ES-I3 (cell line): ENCODE measurements at regions not wholly inside any gene's neighbourhood (a gene's known extent, or its start where the extent isn't known, plus 50 kb on each side); places are given as distances from the start of the nearest gene placed in this dataset.

Experiments used
- H3K36me3 ChIP-seq: 2 replicates; pipeline ENCODE4 v1.6.1; 2013; ENCODE audit warnings: mild to moderate bottlenecking, low read length, control low read depth, moderate library complexity; ENCODE audit not compliant: insufficient read depth
- H3K4me1 ChIP-seq: 2 replicates; pipeline ENCODE4 v1.6.1; 2013; ENCODE audit warnings: mild to moderate bottlenecking, control low read depth, low read length; ENCODE audit not compliant: insufficient read depth
- H3K9ac ChIP-seq: 2 replicates; pipeline ENCODE4 v1.6.1; 2013; ENCODE audit warnings: low read depth, mild to moderate bottlenecking, low read length, moderate library complexity
- H3K9me3 ChIP-seq: 2 replicates; pipeline ENCODE4 v1.6.1; 2013; ENCODE audit warnings: mild to moderate bottlenecking, low read length, moderate library complexity; ENCODE audit not compliant: control insufficient read depth, insufficient read depth

DNA sequence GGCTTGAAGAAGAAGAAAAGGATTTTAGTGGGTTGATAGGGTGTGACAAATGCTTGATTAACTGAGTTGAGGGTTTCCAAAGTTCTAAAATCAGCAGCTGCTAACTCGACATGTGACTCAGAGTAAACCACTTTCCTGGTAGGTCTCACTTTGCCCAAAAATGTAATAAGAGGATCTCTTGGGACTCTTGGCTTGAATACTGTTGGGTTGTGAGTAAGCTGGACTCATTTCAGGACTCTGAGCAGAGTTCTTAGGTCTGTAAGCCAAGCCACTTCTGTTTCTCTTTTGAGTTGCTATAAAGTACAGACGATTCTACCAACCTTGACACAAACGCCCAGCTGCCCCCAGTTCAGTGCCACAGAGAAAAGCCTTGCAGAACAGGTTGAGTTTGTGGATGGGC is 241.1 kb downstream of the ZNF621 start:
- H3K9ac ChIP-seq: no peak overlapping the region
- no peaks in the 10 kb centered on the region for H3K4me1 ChIP-seq
- H3K9me3 ChIP-seq: no peaks in the 10 kb centered on the region; the same call in 1 of the 2 replicates
- no peaks in the 10 kb centered on the region for H3K36me3 ChIP-seq

DNA sequence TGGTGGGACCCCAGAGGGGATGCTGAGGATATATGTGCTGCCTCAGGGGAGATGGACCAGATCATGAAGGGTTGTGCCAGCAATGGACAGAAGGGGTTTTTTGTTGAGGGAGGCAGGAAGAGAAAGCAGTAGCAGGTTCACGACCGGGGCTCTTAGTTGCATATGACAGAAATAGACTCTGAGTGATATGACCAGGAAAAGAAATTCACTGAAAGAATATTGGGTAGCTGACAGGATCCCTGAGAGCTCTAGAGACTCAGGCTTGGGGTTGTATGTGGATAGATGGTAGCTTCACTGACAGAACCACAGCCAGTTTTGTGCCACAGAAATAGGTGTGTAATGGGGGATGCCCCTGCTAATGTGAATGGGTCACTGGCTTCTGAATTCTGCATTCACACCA is 241.6 kb downstream of the ZNF621 start:
- Histone ChIP-seq H3K9me3 (no peaks in the 10 kb centered on the region; the same call in 1 of the 2 replicates), H3K4me1 (no peaks in the 10 kb centered on the region), H3K9ac (no peak overlapping the region), H3K36me3 (no peaks in the 10 kb centered on the region)

DNA sequence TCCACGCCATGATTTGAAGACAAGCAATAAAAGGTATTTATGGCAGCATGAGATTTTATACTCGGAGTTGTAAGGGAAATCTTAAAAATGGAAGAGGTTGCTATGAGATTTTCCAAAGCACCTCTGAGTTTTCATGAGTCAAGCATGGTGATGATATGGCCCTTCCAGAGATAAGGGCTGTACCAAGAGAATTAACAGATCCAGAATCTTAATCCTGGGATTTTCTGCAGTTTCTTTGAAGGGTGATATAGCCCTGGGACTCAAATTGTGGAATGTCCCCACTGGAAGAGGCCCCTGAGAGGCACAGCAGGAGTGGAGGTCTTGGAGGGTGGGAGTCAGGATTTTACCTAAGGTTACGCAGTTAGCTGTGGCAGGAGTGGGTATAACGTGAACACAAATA is 243.3 kb downstream of the ZNF621 start:
- no peak overlapping the region for H3K9ac ChIP-seq
- H3K4me1 ChIP-seq: no peaks in the 10 kb centered on the region
- H3K9me3 ChIP-seq: no peaks in the 10 kb centered on the region; the same call in 1 of the 2 replicates
- H3K36me3 ChIP-seq: no peaks in the 10 kb centered on the region

DNA sequence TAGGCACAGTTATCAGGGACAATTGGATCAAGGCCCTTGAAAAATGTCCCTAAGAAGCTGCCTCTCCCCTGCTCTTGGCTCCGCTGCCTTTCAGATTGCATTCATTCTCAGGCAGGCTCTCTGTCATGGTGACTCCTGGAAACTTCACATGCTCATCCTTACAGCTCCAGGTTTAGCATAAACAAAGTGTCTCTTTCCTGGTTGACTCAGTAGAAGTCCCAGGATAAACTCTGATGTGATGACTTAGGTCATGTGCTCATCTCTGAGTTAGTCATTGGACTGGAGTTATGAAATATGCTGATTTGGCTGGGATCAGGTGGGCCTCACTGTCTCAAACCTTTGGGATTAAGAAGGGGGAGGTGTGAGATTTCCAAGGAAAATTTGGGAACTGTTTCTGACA is 243.8 kb downstream of the ZNF621 start:
- Histone ChIP-seq H3K9me3 (no peaks in the 10 kb centered on the region; the same call in 1 of the 2 replicates), H3K9ac (no peak overlapping the region), H3K4me1 (no peaks in the 10 kb centered on the region), H3K36me3 (no peaks in the 10 kb centered on the region)

DNA sequence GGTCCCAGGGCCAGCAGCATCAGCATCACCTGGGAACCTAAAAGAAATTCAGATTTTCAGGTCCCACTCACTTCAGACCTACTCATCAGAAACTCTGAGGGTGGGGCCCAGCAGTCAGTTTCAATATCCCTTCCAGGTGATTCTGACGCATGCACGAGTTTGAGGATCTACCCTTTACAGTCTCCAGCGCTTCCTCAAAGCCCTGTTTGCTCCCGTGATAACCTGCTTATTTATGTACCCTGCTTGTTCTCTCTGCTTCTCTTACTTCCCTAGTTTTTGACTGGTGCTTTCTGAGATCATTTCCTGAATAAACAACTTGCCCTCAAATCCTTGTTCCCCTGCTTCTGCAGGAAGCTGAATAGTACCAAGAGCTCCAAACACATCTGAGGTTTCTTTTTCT is 245.3 kb downstream of the ZNF621 start:
- no peaks in the 10 kb centered on the region for H3K4me1 ChIP-seq
- no peaks in the 10 kb centered on the region for H3K36me3 ChIP-seq
- no peaks in the 10 kb centered on the region; the same call in 1 of the 2 replicates for H3K9me3 ChIP-seq
- no peak overlapping the region for H3K9ac ChIP-seq

DNA sequence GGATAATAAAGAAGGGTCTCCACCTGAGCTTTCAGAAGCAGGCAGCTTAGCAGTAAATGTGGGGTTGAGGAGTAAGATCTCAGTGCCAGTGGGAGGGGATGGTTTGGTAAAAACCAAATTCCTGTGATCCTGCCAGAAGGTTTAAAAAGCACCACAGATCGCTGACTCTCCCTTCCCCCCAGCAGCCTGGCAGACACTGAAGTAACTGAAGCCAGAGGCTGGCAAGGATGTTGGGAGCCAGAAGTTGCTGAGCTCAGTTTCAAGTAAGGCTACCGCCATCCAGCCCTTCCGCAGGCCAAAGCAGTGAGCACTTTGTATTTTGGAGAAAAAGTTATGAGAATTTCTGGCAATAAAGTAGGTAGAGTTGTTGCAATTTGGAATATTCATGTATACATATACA is 246.4 kb downstream of the ZNF621 start:
- Histone ChIP-seq H3K4me1 (no peaks in the 10 kb centered on the region), H3K9ac (no peak overlapping the region), H3K9me3 (no peaks in the 10 kb centered on the region), H3K36me3 (no peaks in the 10 kb centered on the region)

DNA sequence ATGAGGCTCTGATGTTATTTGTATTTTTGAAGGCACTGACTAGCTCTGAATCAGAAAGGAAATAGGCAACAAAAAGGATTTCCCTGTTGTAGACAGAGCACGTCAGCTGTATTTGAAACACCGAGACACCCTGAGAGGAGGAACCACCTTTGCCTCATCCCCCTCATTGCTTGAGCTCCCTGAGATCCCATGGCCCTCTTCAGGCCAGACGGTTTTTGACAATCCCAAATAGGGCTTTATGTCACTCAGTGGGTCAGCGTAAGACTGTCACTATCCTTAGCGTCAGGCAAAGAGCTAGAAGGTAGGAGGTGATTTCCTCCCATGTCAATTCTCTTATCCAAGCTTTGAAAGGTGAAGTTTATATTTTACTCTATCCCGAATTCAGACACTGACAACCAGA is 254.3 kb downstream of the ZNF621 start:
- Histone ChIP-seq H3K9ac (no peak overlapping the region), H3K9me3 (no peaks in the 10 kb centered on the region), H3K36me3 (no peaks in the 10 kb centered on the region), H3K4me1 (no peaks in the 10 kb centered on the region; the same call in 1 of the 2 replicates)

DNA sequence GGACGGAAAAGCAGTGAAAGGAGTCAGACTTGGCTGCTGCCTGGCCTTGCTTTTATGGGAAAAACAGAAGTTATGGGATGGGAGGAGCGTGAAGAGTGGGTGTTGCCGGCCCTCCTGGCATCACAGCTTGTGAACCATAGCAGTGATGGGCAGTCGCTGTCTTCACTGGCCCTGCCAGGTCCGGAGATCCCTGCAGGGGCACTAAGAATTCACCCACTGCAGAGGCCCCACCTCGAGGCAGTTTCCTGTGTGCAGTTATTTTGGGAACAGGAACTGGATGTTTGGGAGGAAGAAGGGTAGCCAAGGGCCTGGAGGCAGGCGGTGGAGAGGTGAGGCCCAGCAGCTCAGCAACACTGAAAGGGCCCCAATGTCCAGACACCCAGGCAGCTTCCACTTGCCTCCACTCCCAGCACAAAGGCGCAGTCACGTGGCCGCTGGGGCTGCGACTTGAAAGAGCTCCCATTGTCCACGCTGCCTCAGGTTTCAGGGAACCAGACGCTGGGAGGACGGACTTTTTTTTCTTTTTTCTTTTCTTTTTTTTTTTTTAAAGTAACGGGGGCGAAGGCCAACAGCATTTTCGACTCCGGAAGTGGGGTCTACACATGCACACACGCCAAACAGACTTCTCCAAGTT is 255.6 kb downstream of the ZNF621 start:
- H3K36me3 ChIP-seq: no peaks in the 10 kb centered on the region
- H3K4me1 ChIP-seq: no peaks in the 10 kb centered on the region; the same call in 1 of the 2 replicates
- no peak overlapping the region for H3K9ac ChIP-seq
- no peaks in the 10 kb centered on the region for H3K9me3 ChIP-seq

DNA sequence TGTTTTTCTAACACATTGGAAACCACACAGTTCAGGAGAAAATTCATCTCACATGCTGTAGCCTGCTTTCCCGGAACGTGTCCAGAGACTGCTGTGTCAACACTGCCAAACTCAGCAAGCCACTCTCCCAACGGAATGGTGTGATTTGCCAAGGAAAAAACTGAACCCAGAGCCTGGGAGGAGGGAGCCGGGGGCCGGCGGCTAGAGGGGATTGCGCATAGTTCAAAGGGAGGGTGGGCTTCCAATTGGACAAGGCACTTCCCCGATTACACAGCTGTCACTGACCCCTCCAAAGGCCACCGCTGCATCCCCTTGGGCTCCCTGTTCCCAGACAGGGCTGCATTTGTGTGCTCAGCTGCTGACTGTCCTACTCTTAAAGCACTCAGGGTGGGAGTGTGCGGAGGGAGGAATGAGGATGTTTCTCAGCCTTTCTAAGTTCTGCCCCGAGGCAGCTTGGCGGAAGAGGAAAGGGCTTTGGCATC is 256.2 kb downstream of the ZNF621 start:
- H3K36me3 ChIP-seq: no peaks in the 10 kb centered on the region
- no peak overlapping the region for H3K9ac ChIP-seq
- no peaks in the 10 kb centered on the region for H3K9me3 ChIP-seq
- H3K4me1 ChIP-seq: no peaks in the 10 kb centered on the region; the same call in 1 of the 2 replicates

DNA sequence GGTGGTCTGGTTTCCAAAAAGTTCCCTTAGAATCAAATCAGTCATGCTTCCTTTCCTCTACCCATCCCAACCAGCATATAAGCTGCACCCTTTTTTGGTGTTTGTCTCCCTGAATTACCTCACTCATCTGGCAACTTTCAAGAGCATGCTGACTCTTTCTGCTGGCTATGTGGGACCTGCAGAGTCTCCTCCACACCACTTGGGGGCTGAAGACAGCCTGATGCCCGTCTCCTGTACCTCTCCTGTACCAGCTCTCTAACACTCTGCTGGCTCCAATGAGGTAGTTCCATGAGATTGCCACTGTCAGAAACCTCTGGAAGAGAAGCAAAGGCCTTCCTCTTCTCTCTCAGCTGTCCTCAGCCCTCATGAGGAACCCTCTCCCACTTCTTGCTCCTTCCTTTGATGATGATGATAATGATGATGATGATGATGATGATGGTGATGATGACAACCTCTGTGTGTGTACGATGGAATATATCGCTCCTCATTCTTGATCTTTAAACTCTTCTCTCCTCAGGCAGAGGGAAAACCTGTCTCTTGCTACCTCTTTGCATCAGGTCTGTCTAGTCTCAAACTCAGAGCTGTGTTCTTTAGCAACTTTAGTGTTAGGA is 257.5 kb downstream of the ZNF621 start:
- Histone ChIP-seq H3K9ac (no peak overlapping the region), H3K36me3 (no peaks in the 10 kb centered on the region), H3K4me1 (no peaks in the 10 kb centered on the region; the same call in 1 of the 2 replicates), H3K9me3 (no peaks in the 10 kb centered on the region)

DNA sequence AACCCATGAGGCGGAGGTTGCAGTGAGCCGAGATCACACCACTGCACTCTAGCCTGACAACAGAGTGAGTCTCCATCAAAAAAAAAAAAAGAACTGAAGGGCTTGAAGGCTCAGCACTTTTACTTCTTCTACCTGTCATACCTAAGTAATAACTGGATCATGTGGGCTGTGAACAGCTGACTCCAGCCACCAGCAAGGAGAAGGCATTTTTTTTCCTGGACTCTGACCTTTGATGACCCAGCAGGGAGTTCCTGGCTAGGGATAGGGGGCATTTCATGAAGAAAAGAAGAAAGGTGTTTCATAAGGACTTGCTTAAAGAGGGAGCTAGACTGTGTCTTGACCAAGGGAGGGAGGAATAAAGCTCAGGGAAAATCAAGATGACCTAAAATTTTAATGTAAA is 266.0 kb downstream of the ZNF621 start:
- Histone ChIP-seq H3K4me1 (no peaks in the 10 kb centered on the region), H3K9me3 (no peaks in the 10 kb centered on the region), H3K36me3 (no peaks in the 10 kb centered on the region), H3K9ac (no peak overlapping the region)

DNA sequence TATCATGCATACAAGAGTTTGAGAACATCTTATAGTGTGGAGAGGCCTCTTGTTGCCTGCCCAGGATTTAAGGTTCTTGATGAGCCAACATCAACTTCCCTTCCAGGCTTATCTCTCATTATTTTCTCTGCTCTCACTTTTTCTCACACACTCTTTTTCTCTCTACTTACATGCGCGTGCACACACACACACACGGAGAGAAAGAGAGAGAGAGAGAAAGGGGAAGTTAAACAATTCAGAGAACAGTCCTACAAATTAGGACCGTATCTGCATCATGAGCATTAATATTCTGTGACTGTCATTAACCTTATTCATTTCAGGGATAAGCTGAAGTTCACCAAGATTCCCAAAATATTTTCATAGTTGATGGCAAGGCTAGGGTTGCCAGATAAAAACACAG is 269.0 kb downstream of the ZNF621 start:
- no peaks in the 10 kb centered on the region for H3K9me3 ChIP-seq
- no peaks in the 10 kb centered on the region for H3K36me3 ChIP-seq

DNA sequence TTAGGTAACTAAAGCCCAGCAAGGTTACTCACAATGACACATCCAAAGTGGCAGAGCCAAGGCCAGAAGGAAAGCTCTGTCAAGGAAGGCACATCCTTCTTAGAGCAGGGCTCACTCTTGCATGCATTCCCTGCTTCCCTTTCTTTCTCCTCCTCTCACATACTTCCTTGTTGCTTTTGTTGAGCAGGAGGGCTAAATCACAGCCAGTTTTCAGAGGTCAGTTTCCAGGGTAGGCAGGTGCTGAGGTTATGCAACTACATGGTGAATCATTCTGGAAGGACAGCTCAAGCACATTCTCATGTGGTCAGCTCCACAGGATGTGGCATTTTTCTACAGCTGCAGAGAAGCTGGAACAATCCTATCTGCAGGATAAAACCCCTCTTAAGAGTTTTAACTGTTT is 275.6 kb downstream of the ZNF621 start:
- Histone ChIP-seq H3K4me1 (peaks cover 13% of the 10 kb centered on the region; the same call in 1 of the 2 replicates), H3K9ac (no peak overlapping the region), H3K9me3 (no peaks in the 10 kb centered on the region), H3K36me3 (no peaks in the 10 kb centered on the region)

More for the DNA sequence above, 269.0 kb downstream of the ZNF621 start:
- Histone ChIP-seq H3K4me1 (no peaks in the 10 kb centered on the region), H3K9ac (no peak overlapping the region)

DNA sequence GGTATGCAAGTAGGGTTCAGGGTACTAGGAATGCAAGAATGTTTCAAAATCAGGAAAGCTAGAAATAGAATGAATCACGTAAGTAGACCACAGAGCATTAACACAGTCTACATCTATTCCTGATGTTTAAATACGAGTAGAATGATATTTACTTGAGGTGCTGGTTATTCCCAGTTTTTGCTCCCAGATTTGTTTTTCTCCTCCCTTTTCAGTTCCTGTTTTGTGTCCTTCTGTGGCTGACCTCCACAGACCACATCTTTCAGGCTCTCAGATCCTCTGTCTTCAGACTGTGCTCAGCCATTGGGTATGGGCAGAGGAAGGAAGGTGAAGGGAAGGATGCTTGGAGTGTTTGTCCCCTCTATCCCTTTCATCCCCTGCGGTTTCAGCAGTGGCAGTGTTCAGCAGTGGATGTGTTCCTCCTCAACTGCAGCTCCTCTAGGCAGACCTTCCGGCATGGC is 276.6 kb downstream of the ZNF621 start:
- Histone ChIP-seq H3K9me3 (no peaks in the 10 kb centered on the region), H3K4me1 (peaks cover 13% of the 10 kb centered on the region; the same call in 1 of the 2 replicates), H3K36me3 (no peaks in the 10 kb centered on the region), H3K9ac (no peak overlapping the region)

DNA sequence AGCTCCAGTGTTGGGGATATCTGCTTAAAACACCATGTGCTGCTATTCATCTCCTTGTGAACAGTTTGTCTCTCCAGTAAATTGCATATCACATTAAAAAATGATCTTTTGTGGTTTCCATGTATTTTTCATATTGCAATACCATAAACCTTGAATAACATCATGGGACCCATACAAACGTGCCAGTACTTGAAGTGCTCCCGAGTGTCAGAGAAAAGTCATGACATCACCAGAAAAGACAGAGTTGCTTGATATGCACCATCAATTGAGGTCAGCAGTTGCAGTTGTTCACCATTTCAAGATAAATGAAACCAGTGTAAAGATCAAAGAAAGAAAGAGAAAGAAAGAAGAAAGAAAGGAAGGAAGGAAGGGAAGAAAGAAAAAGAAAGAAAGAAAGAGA is 278.6 kb downstream of the ZNF621 start:
- Histone ChIP-seq H3K9me3 (no peaks in the 10 kb centered on the region), H3K4me1 (peaks cover 13% of the 10 kb centered on the region; the same call in 1 of the 2 replicates)

More for the DNA sequence above, 278.6 kb downstream of the ZNF621 start:
- H3K36me3 ChIP-seq: no peaks in the 10 kb centered on the region
- no peak overlapping the region for H3K9ac ChIP-seq
